Neural progenitor cell (in vitro differentiated cells): ENCODE measurements at regions not wholly inside any gene's neighbourhood (a gene's known extent, or its start where the extent isn't known, plus 50 kb on each side); places are given as distances from the start of the nearest gene placed in this dataset.

Source experiments
- DNase-seq: peaks from one replicate; pipeline ENCODE4 v3.0.0-alpha.2; 2016; ENCODE audit warnings: low spot score
- H2AFZ ChIP-seq: fragments of 200-600 bp; sonication (generic); replicated peaks from 2 replicates; pipeline ENCODE4 v1.6.1; 2016; ENCODE audit warnings: antibody characterized with exemption
- H3F3A ChIP-seq: fragments of 200-600 bp; sonication (generic); 2 replicates; pipeline ENCODE4 v1.6.1; 2016; ENCODE audit warnings: antibody characterized with exemption, low read depth
- H3K27ac ChIP-seq: fragments of 200-600 bp; sonication (generic); 2 replicates; pipeline ENCODE4 v1.5.1; 2016; ENCODE audit warnings: mild to moderate bottlenecking
- H3K27me3 ChIP-seq: fragments of 200-600 bp; sonication (generic); 2 replicates; pipeline ENCODE4 v1.6.1; 2016; ENCODE audit warnings: mild to moderate bottlenecking, moderate library complexity
- H3K36me3 ChIP-seq: fragments of 200-600 bp; sonication (generic); 2 replicates; pipeline ENCODE4 v1.5.1; 2016
- H3K4me1 ChIP-seq: fragments of 200-600 bp; sonication (generic); 2 replicates; pipeline ENCODE4 v1.6.1; 2016; ENCODE audit warnings: mixed run types
- H3K4me2 ChIP-seq: fragments of 200-600 bp; sonication (generic); 2 replicates; pipeline ENCODE4 v1.6.1; 2016
- H3K4me3 ChIP-seq: fragments of 200-600 bp; sonication (generic); 2 replicates; pipeline ENCODE4 v1.5.1; 2016
- H3K79me2 ChIP-seq: fragments of 200-600 bp; sonication (generic); 2 replicates; pipeline ENCODE4 v1.6.1; 2016; ENCODE audit warnings: low read depth
- H3K9ac ChIP-seq: fragments of 200-600 bp; sonication (generic); 2 replicates; pipeline ENCODE4 v1.6.1; 2016
- H3K9me3 ChIP-seq: fragments of 200-600 bp; sonication (generic); 2 replicates; pipeline ENCODE4 v1.5.1; 2016; ENCODE audit warnings: low read depth
- H4K20me1 ChIP-seq: fragments of 200-600 bp; sonication (generic); 2 replicates; pipeline ENCODE4 v1.6.1; 2016; ENCODE audit warnings: low read depth
- H3K27ac Mint-ChIP-seq: 3 replicates; pipeline ENCODE4 v1.8.0; 2021; ENCODE audit warnings: mixed read lengths
- H3K27me3 Mint-ChIP-seq: 2 replicates; pipeline ENCODE4 v1.8.0; 2022; ENCODE audit warnings: low read depth, mild to moderate bottlenecking, inconsistent platforms, moderate library complexity, mixed read lengths; ENCODE audit not compliant: insufficient read depth
- H3K36me3 Mint-ChIP-seq: 3 replicates; pipeline ENCODE4 v1.8.0; 2021; ENCODE audit warnings: mixed read lengths
- H3K4me1 Mint-ChIP-seq: 3 replicates; pipeline ENCODE4 v1.8.0; 2021; ENCODE audit warnings: mixed read lengths
- H3K4me3 Mint-ChIP-seq: 3 replicates; pipeline ENCODE4 v1.8.0; 2021; ENCODE audit warnings: mild to moderate bottlenecking, moderate library complexity, mixed read lengths
- H3K9me3 Mint-ChIP-seq: 3 replicates; pipeline ENCODE4 v1.8.0; 2020; ENCODE audit warnings: mixed read lengths
- EZH2 ChIP-seq: fragments of 200-600 bp; sonication (generic); IDR thresholded peaks from 2 replicates; pipeline ENCODE4 v1.6.1; 2017; ENCODE audit warnings: antibody characterized with exemption, mild to moderate bottlenecking, moderate library complexity
- EZH2phosphoT487 ChIP-seq: fragments of 200-600 bp; sonication (generic); IDR thresholded peaks from 2 replicates; pipeline ENCODE4 v1.6.1; 2017; ENCODE audit warnings: antibody characterized with exemption
- TF ChIP-seq, protein P1 (sequence below): fragments of 200-600 bp; sonication (generic); IDR thresholded peaks from 2 replicates; pipeline ENCODE4 v1.5.1; 2017; ENCODE audit warnings: antibody characterized with exemption, mild to moderate bottlenecking

- Mint-ChIP-seq H3K4me1 (peaks cover 5% of the 10 kb centered on the region), H3K9me3 (no peaks in the 10 kb centered on the region), H3K27me3 (no peaks in the 10 kb centered on the region), H3K4me3 (no peak overlapping the region), H3K27ac (no peak overlapping the region), H3K36me3 (no peaks in the 10 kb centered on the region)
- Histone ChIP-seq H3F3A (no peaks in the 10 kb centered on the region), H3K79me2 (no peaks in the 10 kb centered on the region), H3K27ac (no peak overlapping the region), H4K20me1 (no peaks in the 10 kb centered on the region), H3K4me2 (no peak overlapping the region), H3K36me3 (no peaks in the 10 kb centered on the region), H3K4me1 (no peaks in the 10 kb centered on the region), H3K4me3 (no peak overlapping the region), H3K27me3 (no peaks in the 10 kb centered on the region), H2AFZ (no peak overlapping the region), H3K9ac (no peak overlapping the region), H3K9me3 (no peaks in the 10 kb centered on the region)
- DNase-seq: no peak
- TF ChIP-seq, protein P1, sequence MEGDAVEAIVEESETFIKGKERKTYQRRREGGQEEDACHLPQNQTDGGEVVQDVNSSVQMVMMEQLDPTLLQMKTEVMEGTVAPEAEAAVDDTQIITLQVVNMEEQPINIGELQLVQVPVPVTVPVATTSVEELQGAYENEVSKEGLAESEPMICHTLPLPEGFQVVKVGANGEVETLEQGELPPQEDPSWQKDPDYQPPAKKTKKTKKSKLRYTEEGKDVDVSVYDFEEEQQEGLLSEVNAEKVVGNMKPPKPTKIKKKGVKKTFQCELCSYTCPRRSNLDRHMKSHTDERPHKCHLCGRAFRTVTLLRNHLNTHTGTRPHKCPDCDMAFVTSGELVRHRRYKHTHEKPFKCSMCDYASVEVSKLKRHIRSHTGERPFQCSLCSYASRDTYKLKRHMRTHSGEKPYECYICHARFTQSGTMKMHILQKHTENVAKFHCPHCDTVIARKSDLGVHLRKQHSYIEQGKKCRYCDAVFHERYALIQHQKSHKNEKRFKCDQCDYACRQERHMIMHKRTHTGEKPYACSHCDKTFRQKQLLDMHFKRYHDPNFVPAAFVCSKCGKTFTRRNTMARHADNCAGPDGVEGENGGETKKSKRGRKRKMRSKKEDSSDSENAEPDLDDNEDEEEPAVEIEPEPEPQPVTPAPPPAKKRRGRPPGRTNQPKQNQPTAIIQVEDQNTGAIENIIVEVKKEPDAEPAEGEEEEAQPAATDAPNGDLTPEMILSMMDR: no peak
- TF ChIP-seq EZH2: no peak
- no peak for TF ChIP-seq EZH2phosphoT487
Measured at GRCh38 chrX:150062292-150063137, 124.2 kb upstream of the EOLA2 start.

GRCh38 chrX:150063138-150063518 is 124.8 kb upstream of the EOLA2 start:
- H3K4me2 ChIP-seq: no peak overlapping the region

DNA sequence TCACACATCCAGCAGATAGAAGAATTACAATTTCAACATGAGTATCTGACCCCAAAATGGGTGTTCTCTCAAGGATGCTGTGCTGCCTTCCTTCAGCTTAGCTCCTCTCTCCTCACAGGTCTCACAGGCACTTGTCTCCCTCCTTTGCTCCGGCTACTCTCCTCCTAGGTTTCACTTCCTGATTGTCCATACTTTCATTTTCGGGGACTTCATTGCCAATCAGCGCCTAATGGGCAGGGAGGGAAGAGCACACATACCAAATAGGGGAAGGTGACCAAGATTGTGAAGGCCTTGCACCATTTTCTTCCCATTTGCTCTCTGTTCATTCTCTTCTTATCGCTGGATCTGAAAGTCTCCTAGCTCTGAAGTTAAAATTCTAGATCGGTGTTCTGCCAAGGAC is 125.4 kb upstream of the EOLA2 start:
- Mint-ChIP-seq H3K27me3 (no peaks in the 10 kb centered on the region), H3K4me3 (no peak overlapping the region), H3K36me3 (no peaks in the 10 kb centered on the region), H3K27ac (no peak overlapping the region), H3K9me3 (no peaks in the 10 kb centered on the region), H3K4me1 (peaks cover 5% of the 10 kb centered on the region)
- no peak overlapping the region for H3K4me3 ChIP-seq
- no peaks in the 10 kb centered on the region for H3F3A ChIP-seq
- H3K9ac ChIP-seq: no peak overlapping the region
- TF ChIP-seq, protein P1: no peak
- no peak for TF ChIP-seq EZH2
- TF ChIP-seq EZH2phosphoT487: no peak
- H3K36me3 ChIP-seq: no peaks in the 10 kb centered on the region
- no peak overlapping the region for H3K4me2 ChIP-seq
- DNase-seq: no peak
- H3K4me1 ChIP-seq: no peaks in the 10 kb centered on the region
- no peaks in the 10 kb centered on the region for H3K27me3 ChIP-seq
- no peak overlapping the region for H2AFZ ChIP-seq
- H3K9me3 ChIP-seq: no peaks in the 10 kb centered on the region
- H4K20me1 ChIP-seq: no peaks in the 10 kb centered on the region
- no peak overlapping the region for H3K27ac ChIP-seq
- no peaks in the 10 kb centered on the region for H3K79me2 ChIP-seq

More at GRCh38 chrX:150063138-150063518, 124.8 kb upstream of the EOLA2 start:
- no peaks in the 10 kb centered on the region for H3K36me3 Mint-ChIP-seq
- H3K36me3 ChIP-seq: no peaks in the 10 kb centered on the region
- H3K4me1 Mint-ChIP-seq: peaks cover 5% of the 10 kb centered on the region
- no peaks in the 10 kb centered on the region for H3K9me3 Mint-ChIP-seq
- H3F3A ChIP-seq: no peaks in the 10 kb centered on the region
- no peaks in the 10 kb centered on the region for H3K27me3 Mint-ChIP-seq
- H3K9ac ChIP-seq: no peak overlapping the region
- H3K9me3 ChIP-seq: no peaks in the 10 kb centered on the region
- H2AFZ ChIP-seq: no peak overlapping the region
- no peak overlapping the region for H3K27ac Mint-ChIP-seq
- H3K4me3 ChIP-seq: no peak overlapping the region
- H3K27me3 ChIP-seq: no peaks in the 10 kb centered on the region
- no peak overlapping the region for H3K4me3 Mint-ChIP-seq
- H3K27ac ChIP-seq: no peak overlapping the region
- no peaks in the 10 kb centered on the region for H4K20me1 ChIP-seq
- DNase-seq: no peak
- H3K79me2 ChIP-seq: no peaks in the 10 kb centered on the region
- H3K4me1 ChIP-seq: no peaks in the 10 kb centered on the region
- TF ChIP-seq EZH2: no peak
- TF ChIP-seq EZH2phosphoT487: no peak
- TF ChIP-seq, protein P1: no peak
